GM12891 (cell line): ENCODE measurements at regions not wholly inside any gene's neighbourhood (a gene's known extent, or its start where the extent isn't known, plus 50 kb on each side); places are given as distances from the start of the nearest gene placed in this dataset.

ENCODE experiments used
- POLR2A ChIP-seq: IDR thresholded peaks from 2 replicates; pipeline ENCODE4 v1.6.1; 2011; ENCODE audit warnings: low read depth, low read length, control low read depth
- POLR2AphosphoS5 ChIP-seq: IDR thresholded peaks from 2 replicates; pipeline ENCODE4 v1.6.1; 2011; ENCODE audit warnings: low read depth, low read length, control low read depth

GRCh38 chr12:107247650-107248049, 154.3 kb upstream of the CRY1 start:
- TF ChIP-seq POLR2AphosphoS5 (no peak), POLR2A (no peak)
